Fibroblast of pulmonary artery (primary cell): ENCODE measurements at regions not wholly inside any gene's neighbourhood (a gene's known extent, or its start where the extent isn't known, plus 50 kb on each side); places are given as distances from the start of the nearest gene placed in this dataset.
A peak's percentile ranks its signal among the peaks of the same experiment; 100 is the strongest.

Experiments
- DNase-seq: peaks from one replicate; pipeline ENCODE4 v3.0.0-alpha.2; 2010; ENCODE audit warnings: low read depth
- H3K4me3 ChIP-seq: replicated peaks from 2 replicates; pipeline ENCODE4 v1.5.1; 2011; ENCODE audit warnings: low read depth, mild to moderate bottlenecking, control low read depth, low read length, moderate library complexity
- TF ChIP-seq, protein P1 (sequence below): IDR thresholded peaks from 2 replicates; pipeline ENCODE4 v1.5.1; 2011; ENCODE audit warnings: mild to moderate bottlenecking, control low read depth, low read length, inconsistent platforms; ENCODE audit errors: missing control alignments

DNA sequence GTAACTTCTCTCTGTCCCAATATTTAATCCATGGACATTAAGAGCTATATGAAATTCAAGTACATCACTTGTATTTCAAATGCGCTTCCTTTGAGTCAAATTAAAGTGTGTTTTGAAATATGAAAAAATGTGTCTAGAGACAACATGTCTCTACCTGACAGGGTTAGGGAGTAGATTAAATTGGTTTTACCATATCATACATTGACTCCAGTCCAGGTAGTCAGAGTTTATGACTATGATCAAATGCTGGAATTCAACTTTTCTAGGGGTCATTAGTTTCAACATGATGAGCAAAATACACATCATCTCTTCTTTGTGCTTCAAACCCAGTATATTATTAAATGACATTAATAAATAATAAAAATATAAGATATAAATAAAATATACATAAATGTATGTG lies 259.2 kb downstream of the CDH10 start:
- TF ChIP-seq, protein P1, sequence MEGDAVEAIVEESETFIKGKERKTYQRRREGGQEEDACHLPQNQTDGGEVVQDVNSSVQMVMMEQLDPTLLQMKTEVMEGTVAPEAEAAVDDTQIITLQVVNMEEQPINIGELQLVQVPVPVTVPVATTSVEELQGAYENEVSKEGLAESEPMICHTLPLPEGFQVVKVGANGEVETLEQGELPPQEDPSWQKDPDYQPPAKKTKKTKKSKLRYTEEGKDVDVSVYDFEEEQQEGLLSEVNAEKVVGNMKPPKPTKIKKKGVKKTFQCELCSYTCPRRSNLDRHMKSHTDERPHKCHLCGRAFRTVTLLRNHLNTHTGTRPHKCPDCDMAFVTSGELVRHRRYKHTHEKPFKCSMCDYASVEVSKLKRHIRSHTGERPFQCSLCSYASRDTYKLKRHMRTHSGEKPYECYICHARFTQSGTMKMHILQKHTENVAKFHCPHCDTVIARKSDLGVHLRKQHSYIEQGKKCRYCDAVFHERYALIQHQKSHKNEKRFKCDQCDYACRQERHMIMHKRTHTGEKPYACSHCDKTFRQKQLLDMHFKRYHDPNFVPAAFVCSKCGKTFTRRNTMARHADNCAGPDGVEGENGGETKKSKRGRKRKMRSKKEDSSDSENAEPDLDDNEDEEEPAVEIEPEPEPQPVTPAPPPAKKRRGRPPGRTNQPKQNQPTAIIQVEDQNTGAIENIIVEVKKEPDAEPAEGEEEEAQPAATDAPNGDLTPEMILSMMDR: no peak
- no peak overlapping the region for H3K4me3 ChIP-seq
- DNase-seq: no peak

DNA sequence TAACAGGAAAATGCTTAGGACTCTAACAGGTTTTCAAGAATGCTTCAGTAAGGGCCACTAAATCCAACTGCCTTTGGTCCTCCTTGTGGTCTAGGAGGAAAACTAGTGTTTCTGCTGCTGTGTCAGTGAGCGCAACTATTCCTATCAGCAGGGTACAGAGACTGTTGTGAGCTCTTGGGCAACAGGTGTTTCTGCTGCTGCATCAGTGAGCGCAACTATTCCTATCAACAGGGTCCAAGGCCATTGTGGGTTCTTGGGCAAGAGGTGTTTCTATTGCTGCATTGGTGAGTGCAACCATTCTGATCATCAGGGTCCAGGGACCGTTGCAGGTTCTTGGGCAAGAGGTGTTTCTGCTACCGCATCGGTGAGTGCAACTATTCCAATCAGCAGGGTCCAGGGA lies 256.3 kb downstream of the CDH10 start:
- no peak overlapping the region for H3K4me3 ChIP-seq
- DNase-seq: no peak
- TF ChIP-seq, protein P1: no peak

DNA sequence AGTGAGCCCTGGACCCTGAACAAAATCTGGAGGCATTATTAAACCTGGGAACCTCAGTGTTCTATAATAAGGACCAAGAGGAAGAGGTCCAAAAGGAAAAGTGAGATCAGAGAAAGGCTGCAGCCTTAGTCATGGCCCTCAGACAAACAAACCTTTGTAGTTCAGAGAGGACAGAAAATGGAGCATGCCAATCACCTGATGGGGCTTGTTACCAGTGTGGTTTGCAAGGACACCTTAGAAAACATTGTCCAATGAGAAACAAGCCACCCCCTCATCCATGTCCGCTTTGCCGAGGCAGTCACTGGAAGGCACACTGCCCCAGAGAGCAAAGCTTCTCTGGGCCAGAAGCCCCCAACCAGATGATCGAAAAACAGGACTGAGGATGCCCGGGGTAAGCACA lies 254.8 kb downstream of the CDH10 start:
- no peak for DNase-seq
- TF ChIP-seq, protein P1: no peak
- H3K4me3 ChIP-seq: no peak overlapping the region

DNA sequence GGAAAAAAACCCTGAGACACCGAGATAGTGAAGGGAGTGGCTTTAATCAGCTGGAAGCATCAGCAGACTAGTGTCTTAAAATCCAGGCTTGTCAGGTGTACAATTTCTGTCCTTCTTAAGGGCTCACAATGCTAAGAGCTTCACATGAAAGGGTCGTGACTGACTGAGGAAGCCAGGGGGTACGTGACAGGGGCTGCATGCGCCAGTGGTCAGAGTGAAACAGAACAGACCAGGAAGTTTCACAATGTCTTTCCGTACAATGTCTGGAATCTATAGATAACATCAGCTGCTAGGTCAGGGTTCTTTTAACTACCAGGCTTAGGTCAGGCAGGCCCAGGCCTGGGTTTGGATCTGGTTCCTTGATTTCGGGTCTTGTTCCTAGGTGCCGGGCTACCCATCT lies 253.0 kb downstream of the CDH10 start:
- DNase-seq: no peak
- H3K4me3 ChIP-seq: no peak overlapping the region
- TF ChIP-seq, protein P1: no peak

DNA sequence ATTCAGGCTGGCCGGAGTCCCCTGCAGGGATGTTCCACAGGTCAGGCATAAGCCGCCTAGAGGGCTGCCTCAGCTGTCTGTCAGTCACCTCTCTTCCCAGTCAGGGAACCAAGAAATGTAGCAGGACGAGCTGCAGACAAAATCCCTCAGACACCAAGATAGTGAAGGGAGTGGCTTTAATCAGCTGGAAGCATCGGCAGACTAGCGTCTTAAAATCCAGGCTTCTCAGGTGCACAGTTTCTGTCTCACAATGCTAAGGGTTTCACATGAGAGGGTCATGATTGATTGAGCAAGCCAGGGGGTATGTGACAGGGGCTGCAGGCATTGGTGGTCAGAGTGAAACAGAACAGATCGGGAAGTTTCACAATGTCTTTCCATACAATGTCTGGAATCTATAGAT lies 247.2 kb downstream of the CDH10 start:
- H3K4me3 ChIP-seq: no peak overlapping the region
- no peak for DNase-seq
- TF ChIP-seq, protein P1: no peak

DNA sequence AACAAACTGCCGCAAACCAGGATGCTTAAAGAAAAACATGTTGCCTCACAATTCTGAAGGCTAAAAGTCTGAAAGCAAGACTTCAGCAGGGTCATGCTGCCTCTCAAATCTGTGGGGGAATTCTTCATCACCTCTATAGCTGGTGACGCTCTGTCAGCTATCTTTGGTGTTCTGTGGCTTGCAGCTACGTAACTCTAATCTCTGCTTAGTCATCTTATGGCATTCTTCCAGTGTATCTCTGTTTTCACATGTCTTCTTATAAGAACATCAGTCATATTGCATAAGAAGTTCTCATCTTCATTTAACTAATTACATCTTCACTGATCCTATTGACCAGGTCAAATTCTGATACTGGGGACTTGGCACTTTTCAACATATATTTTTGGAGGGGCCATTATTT lies 243.0 kb downstream of the CDH10 start:
- TF ChIP-seq, protein P1: no peak
- DNase-seq: peak; percentile 10
- no peak overlapping the region for H3K4me3 ChIP-seq

DNA sequence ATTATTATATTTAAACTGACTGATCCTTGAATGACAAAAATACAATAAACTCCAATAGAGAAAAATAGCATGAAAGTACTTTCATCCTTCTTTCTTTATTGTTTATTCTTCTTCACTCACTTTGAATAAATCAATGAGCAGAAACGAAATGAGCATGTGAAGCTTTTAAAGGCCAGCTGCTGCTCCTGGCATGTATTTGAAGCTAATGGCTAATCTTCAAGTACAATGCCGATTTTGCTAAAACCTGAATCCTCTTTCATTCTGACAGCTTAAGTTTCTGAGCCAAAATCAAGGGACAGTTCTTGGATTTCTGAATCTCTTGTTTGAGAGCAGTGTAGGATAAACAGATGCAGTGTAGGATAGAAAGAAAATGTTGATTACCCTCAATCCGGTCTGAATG lies 237.3 kb downstream of the CDH10 start:
- TF ChIP-seq, protein P1: no peak
- no peak overlapping the region for H3K4me3 ChIP-seq
- DNase-seq: no peak
